ENCODE measurements at regions not wholly inside any gene's neighbourhood (a gene's known extent, or its start where the extent isn't known, plus 50 kb on each side); places are given as distances from the start of the nearest gene placed in this dataset.

GRCh38 chr18:46408334-46408987, 248.6 kb downstream of the LOXHD1 start (continued):
- TF ChIP-seq ATF1 (CRISPR knock-in tag; IDR thresholded peaks at IDR 0.05): no peak
- TF ChIP-seq ATF1 (tag; IDR thresholded peaks at IDR 0.05): peak; percentile 50
- no peak for TF ChIP-seq ZNF589 (CRISPR knock-in tag; IDR thresholded peaks at IDR 0.05; ENCODE audit: low read depth)
- peak; percentile 51 to 65 (median 53) for TF ChIP-seq CTCF (IDR thresholded peaks at IDR 0.05 in 2 of 3, conservative IDR thresholded peaks at IDR 0.05 in 1 of 3; ENCODE audit: insufficient read depth in 2 of 3, low read depth in 1 of 3, low read length in 3 of 3)
- TF ChIP-seq ZNF175 (CRISPR knock-in tag; IDR thresholded peaks at IDR 0.05; ENCODE audit: low read depth): no peak
- TF ChIP-seq GABPB2 (CRISPR knock-in tag; conservative IDR thresholded peaks at IDR 0.05): no peak
- no peak for TF ChIP-seq POU5F1 (IDR thresholded peaks at IDR 0.05; ENCODE audit: borderline replicate concordance, low read depth, low read length, partially characterized antibody)
- 0 out of 2 replicates have a peak, but pooled peaks have one; percentile 24 for TF ChIP-seq MEF2D (tag; conservative IDR thresholded peaks at IDR 0.05; ENCODE audit: low read depth)
- TF ChIP-seq, protein P1, sequence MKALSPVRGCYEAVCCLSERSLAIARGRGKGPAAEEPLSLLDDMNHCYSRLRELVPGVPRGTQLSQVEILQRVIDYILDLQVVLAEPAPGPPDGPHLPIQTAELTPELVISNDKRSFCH (CRISPR knock-in tag; IDR thresholded peaks at IDR 0.05): no peak
- TF ChIP-seq, protein P1 (tag; IDR thresholded peaks at IDR 0.05): no peak
- TF ChIP-seq RBM22 (IDR thresholded peaks at IDR 0.05; ENCODE audit: low read depth, low read length, poor library complexity, severe bottlenecking): no peak
- no peak for TF ChIP-seq POLR2AphosphoS5 (IDR thresholded peaks at IDR 0.05; ENCODE audit: control insufficient read depth, insufficient read depth, low read depth, low read length)
- peak; percentile 41 to 67 for TF ChIP-seq RAD21 (CRISPR knock-in tag; conservative IDR thresholded peaks at IDR 0.05 in 1 of 2, IDR thresholded peaks at IDR 0.05 in 1 of 2)
- no peak for TF ChIP-seq CBX1 (IDR thresholded peaks at IDR 0.05; ENCODE audit: low read depth)
- TF ChIP-seq SMARCC2 (IDR thresholded peaks at IDR 0.05; ENCODE audit: low read depth): peak; percentile 87; the same call in 1 of the 2 replicates
- TF ChIP-seq BCL6 (CRISPR knock-in tag; IDR thresholded peaks at IDR 0.05): no peak
- TF ChIP-seq, protein P2, sequence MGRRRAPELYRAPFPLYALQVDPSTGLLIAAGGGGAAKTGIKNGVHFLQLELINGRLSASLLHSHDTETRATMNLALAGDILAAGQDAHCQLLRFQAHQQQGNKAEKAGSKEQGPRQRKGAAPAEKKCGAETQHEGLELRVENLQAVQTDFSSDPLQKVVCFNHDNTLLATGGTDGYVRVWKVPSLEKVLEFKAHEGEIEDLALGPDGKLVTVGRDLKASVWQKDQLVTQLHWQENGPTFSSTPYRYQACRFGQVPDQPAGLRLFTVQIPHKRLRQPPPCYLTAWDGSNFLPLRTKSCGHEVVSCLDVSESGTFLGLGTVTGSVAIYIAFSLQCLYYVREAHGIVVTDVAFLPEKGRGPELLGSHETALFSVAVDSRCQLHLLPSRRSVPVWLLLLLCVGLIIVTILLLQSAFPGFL (CRISPR knock-in tag; IDR thresholded peaks at IDR 0.05): no peak
- TF ChIP-seq ATF7 (IDR thresholded peaks at IDR 0.05): peak; percentile 78; the same call in 1 of the 2 replicates
- no peak for TF ChIP-seq FUS (optimal IDR thresholded peaks at IDR 0.05; ENCODE audit: low read depth, low read length)
- no peak for TF ChIP-seq ERF (CRISPR knock-in tag; IDR thresholded peaks at IDR 0.05)
- TF ChIP-seq, protein P3, sequence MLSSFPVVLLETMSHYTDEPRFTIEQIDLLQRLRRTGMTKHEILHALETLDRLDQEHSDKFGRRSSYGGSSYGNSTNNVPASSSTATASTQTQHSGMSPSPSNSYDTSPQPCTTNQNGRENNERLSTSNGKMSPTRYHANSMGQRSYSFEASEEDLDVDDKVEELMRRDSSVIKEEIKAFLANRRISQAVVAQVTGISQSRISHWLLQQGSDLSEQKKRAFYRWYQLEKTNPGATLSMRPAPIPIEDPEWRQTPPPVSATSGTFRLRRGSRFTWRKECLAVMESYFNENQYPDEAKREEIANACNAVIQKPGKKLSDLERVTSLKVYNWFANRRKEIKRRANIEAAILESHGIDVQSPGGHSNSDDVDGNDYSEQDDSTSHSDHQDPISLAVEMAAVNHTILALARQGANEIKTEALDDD (IDR thresholded peaks at IDR 0.05): peak; percentile 32; the same call in 1 of the 2 replicates
- TF ChIP-seq PURB (CRISPR knock-in tag; IDR thresholded peaks at IDR 0.05; ENCODE audit: low read depth): no peak
- no peak for TF ChIP-seq EP400 (IDR thresholded peaks at IDR 0.05)
- no peak; the same call in 1 of the 2 replicates for TF ChIP-seq MAFK (IDR thresholded peaks at IDR 0.05; ENCODE audit: low read length)
- TF ChIP-seq MTA2 (IDR thresholded peaks at IDR 0.05; ENCODE audit: low read depth): peak; percentile 70; the same call in 1 of the 2 replicates
